Kidney epithelial cell (primary cell): ENCODE measurements at regions not wholly inside any gene's neighbourhood (a gene's known extent, or its start where the extent isn't known, plus 50 kb on each side); places are given as distances from the start of the nearest gene placed in this dataset.

Source experiments
- DNase-seq: peaks from one replicate; pipeline ENCODE4 v3.0.0-alpha.2; 2010; ENCODE audit warnings: low read depth
- H3K27me3 ChIP-seq: 2 replicates; pipeline ENCODE4 v1.6.0; 2011; ENCODE audit warnings: low read length; ENCODE audit not compliant: control insufficient read depth, insufficient read depth
- H3K36me3 ChIP-seq: 2 replicates; pipeline ENCODE4 v1.5.1; 2011; ENCODE audit warnings: low read length; ENCODE audit not compliant: control insufficient read depth, insufficient read depth
- H3K4me3 ChIP-seq: 2 replicates; pipeline ENCODE4 v1.5.1; 2011; ENCODE audit warnings: low read depth, mild to moderate bottlenecking, control low read depth, low read length
- CTCF ChIP-seq: IDR thresholded peaks from 2 replicates; pipeline ENCODE4 v1.5.1; 2011; ENCODE audit warnings: mild to moderate bottlenecking, moderate library complexity, low read length, control low read depth, inconsistent platforms; ENCODE audit not compliant: insufficient read depth, poor library complexity, severe bottlenecking

GRCh38 chr5:159442206-159442850 is 112.0 kb upstream of the IL12B start:
- no peaks in the 10 kb centered on the region for H3K36me3 ChIP-seq
- no peaks in the 10 kb centered on the region for H3K27me3 ChIP-seq
- TF ChIP-seq CTCF: no peak
- no peak overlapping the region for H3K4me3 ChIP-seq
- DNase-seq: no peak

- H3K4me3 ChIP-seq: no peak overlapping the region
- no peaks in the 10 kb centered on the region for H3K36me3 ChIP-seq
- H3K27me3 ChIP-seq: no peaks in the 10 kb centered on the region
- TF ChIP-seq CTCF: peak; percentile 46
- DNase-seq: no peak
These were observed 114.3 kb upstream of the IL12B start for GRCh38 chr5:159444441-159445082.

- no peaks in the 10 kb centered on the region for H3K36me3 ChIP-seq
- no peak for TF ChIP-seq CTCF
- no peak overlapping the region for H3K4me3 ChIP-seq
- no peak for DNase-seq
- H3K27me3 ChIP-seq: no peaks in the 10 kb centered on the region
These were observed 116.8 kb upstream of the IL12B start for GRCh38 chr5:159447116-159447515.

- H3K36me3 ChIP-seq: no peaks in the 10 kb centered on the region
- H3K4me3 ChIP-seq: no peak overlapping the region
- no peak for TF ChIP-seq CTCF
- no peak for DNase-seq
- no peaks in the 10 kb centered on the region for H3K27me3 ChIP-seq
These were observed 118.6 kb upstream of the IL12B start for GRCh38 chr5:159448841-159449407.

- Histone ChIP-seq H3K4me3 (no peak overlapping the region), H3K27me3 (no peaks in the 10 kb centered on the region), H3K36me3 (no peaks in the 10 kb centered on the region)
- peak; percentile 41 for DNase-seq
- no peak for TF ChIP-seq CTCF
These were observed 119.6 kb upstream of the IL12B start for GRCh38 chr5:159449925-159450324.
